ENCODE measurements at regions not wholly inside any gene's neighbourhood (a gene's known extent, or its start where the extent isn't known, plus 50 kb on each side); places are given as distances from the start of the nearest gene placed in this dataset.

- TF ChIP-seq POLR2A (IDR thresholded peaks at IDR 0.05; ENCODE audit: low read depth, low read length): no peak
- FAIRE-seq: no peak
- DNase-seq (ENCODE audit: insufficient read length, low spot score): peak; percentile 6
Measured at GRCh38 chr5:99141534-99142128, 212.8 kb upstream of the CHD1 start.

GRCh38 chr5:99138911-99139310, 210.1 kb upstream of the CHD1 start:
- TF ChIP-seq POLR2A (IDR thresholded peaks at IDR 0.05; ENCODE audit: low read depth, low read length): no peak
- FAIRE-seq (no peak), DNase-seq (ENCODE audit: insufficient read length, low spot score) (no peak)

DNA sequence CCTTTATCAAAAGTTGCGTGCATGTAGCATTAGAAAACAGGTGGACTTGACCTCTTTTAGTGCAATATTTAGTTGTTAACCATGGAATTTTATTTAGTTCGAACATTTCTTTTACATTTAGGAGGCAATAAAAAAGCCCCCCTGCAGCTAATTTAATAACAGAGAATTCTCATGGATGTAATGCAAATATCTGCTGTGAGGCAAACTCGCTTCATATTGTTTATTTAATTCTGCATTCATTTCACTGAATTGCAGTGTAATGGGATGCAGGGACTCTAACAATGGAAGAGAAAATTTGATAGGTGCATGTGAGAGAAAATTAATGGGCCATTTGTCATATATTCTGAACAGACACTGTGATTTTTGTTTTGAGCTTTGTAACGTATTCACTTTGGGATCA, 205.1 kb upstream of the CHD1 start:
- DNase-seq (ENCODE audit: insufficient read length, low spot score) (no peak), FAIRE-seq (no peak)
- TF ChIP-seq POLR2A (IDR thresholded peaks at IDR 0.05; ENCODE audit: low read depth, low read length): no peak

DNA sequence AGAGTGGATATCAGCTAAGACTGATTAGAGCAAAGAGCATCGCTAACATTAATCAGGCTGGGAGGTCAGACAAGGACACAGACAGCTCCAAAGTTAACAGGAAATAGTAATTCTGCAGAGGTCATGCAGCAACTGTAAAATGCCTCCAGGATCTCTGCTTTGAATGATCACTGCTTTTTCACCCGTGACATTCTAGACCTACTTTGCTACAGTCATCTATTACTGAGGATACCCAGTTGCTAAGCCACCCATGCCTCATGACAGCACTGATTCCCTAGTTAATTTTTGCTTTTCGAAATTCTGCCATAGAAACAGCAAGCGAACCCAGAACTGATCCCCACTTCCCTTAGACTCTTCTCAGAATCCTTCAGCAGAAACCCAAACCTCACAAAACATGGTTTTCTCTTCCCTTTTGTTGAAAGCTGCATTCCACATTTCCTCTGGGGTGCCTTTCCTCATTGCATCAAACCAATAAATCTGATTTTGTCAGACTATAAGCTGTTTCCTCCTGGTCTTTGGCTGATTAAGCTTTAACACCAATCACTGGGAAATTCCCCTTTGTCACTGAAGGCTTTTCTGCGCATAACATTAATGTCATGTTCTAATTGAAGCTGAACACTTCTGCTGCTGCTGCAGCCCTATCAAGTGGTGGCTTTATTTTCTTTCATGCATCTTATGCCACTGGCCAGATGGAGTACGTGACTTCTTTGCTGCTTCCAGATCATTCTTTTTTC, 201.1 kb upstream of the CHD1 start:
- TF ChIP-seq POLR2A (IDR thresholded peaks at IDR 0.05; ENCODE audit: low read depth, low read length): no peak

DNA sequence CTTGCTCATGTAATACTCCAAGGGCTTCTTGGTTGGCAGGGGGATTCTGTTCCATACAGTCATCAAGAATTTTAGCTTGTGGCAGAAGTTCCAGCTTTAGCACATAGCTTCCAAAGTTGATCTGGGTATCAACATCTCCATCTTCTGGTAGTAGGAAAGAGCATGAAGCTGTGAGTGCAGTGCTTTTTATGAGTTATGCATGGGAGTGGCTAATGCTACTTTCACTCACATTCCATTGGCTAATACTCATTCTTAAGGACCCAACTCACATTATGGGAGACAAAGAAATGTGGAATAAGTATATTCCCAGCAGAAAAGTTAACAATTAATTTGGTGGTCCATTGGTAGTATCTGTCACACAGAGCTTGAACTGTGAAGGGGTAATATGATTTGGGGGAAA, 194.2 kb upstream of the CHD1 start:
- no peak for DNase-seq (ENCODE audit: insufficient read length, low spot score)
- no peak for FAIRE-seq
- no peak for TF ChIP-seq POLR2A (IDR thresholded peaks at IDR 0.05; ENCODE audit: low read depth, low read length)

More for the DNA sequence above, 201.1 kb upstream of the CHD1 start:
- FAIRE-seq (no peak), DNase-seq (ENCODE audit: insufficient read length, low spot score) (no peak)

DNA sequence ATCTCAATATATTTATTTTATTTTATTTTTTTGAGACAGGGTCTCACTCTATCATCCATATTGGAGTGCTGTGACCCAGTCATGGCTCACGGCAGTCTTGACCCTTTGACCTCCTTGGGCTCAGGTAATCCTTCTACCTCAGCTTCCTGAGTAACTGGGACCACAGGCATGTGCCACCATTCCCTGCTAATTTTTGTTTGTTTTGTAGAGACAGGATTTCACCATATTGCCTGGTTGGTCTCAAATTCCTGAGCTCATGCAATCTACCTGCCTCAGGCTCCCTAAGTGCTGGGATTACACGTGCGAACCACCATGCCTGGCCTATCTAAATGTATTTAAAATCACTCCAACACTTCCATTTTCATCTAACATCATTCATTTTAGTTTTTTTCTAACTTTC, 190.5 kb upstream of the CHD1 start:
- FAIRE-seq: no peak
- TF ChIP-seq POLR2A (IDR thresholded peaks at IDR 0.05; ENCODE audit: low read depth, low read length): no peak
- no peak for DNase-seq (ENCODE audit: insufficient read length, low spot score)

DNA sequence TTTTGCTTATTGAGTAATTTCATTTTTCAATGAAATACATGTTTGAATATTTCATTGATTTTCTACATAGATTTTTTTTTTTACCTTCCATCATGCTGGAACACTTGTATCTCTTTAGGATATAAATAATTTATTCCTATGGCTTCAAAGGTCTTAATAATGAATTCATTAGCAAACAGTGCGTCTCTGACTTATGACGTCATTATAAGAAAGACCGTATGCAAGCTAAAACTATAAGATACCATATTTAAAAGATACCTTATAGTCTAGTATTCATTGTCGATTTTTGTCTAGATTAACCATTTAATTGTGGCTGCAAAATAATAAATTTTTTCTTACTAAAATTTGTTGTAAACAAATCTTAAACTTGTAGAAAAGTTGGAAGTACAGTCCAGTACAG, 187.7 kb upstream of the CHD1 start:
- no peak for DNase-seq (ENCODE audit: insufficient read length, low spot score)
- FAIRE-seq: no peak
- TF ChIP-seq POLR2A (IDR thresholded peaks at IDR 0.05; ENCODE audit: low read depth, low read length): no peak

- no peak for DNase-seq (ENCODE audit: insufficient read length, low spot score)
- FAIRE-seq: peak; percentile 6
- no peak for TF ChIP-seq POLR2A (IDR thresholded peaks at IDR 0.05; ENCODE audit: low read depth, low read length)
Measured at GRCh38 chr5:99109894-99110293, 181.1 kb upstream of the CHD1 start.

GRCh38 chr5:99105216-99105615, 176.4 kb upstream of the CHD1 start:
- DNase-seq (ENCODE audit: insufficient read length, low spot score) (no peak), FAIRE-seq (no peak)
- no peak for TF ChIP-seq POLR2A (IDR thresholded peaks at IDR 0.05; ENCODE audit: low read depth, low read length)

DNA sequence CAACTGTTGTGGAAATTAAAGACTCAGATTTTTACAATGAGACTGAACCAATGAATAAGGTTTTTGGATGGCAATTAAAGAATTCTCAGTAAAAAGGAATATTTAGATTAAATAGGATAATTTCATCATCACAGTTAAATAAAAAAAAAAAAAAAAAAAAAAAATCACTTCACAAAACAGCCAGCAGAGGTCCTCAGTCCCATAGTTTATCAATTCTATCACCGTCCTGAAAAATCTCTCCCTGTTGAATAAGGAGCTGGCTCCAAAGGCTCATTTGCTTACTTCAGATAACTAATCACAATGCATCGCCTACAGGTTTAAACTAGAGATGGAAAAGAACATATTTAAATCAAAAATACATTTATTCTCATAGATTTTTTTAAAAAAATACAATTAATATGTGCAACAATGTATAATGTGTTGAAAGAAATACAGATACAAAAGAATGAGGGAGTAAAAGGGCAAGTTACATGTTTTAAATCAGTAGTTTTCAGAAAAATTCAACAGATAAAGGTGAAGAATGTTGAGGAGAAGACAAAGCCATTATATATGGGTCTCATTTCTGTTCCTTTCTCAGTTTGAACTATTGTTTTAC, 175.8 kb upstream of the CHD1 start:
- DNase-seq (ENCODE audit: insufficient read length, low spot score) (no peak), FAIRE-seq (no peak)
- no peak for TF ChIP-seq POLR2A (IDR thresholded peaks at IDR 0.05; ENCODE audit: low read depth, low read length)

DNA sequence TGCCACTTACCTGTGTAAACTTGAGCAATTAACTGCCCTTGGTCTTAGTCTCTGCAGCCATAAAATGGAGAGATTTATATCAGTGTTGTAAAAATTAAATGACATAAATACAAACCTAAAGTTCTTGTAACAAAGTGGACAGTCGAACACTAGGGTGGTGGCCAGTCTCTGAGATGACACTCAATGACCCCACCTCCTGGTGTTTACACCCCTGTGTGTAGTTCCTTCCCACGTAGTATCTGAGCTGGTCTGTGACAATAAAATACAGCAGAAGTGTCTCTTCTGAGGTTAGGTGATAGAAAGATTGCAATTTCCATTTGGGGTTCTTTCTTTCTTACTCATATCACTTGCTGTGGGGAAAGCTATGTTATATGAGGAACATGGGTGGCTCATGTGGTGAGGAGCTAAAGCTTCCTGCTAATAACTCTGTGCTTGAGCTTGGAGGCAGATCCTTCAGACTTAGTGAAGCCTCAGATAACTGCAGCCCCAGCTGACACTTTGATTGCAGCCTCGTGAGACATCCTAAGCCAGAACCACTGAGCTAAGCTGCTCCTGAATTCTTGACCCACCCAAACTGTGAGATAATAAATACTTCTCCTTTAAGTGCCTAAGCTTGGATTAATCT, 173.4 kb upstream of the CHD1 start:
- DNase-seq (ENCODE audit: insufficient read length, low spot score) (no peak), FAIRE-seq (no peak)

GRCh38 chr5:99099691-99100090, 170.9 kb upstream of the CHD1 start:
- DNase-seq (ENCODE audit: insufficient read length, low spot score) (no peak), FAIRE-seq (no peak)
- TF ChIP-seq POLR2A (IDR thresholded peaks at IDR 0.05; ENCODE audit: low read depth, low read length): no peak

More for the DNA sequence above, 173.4 kb upstream of the CHD1 start:
- no peak for TF ChIP-seq POLR2A (IDR thresholded peaks at IDR 0.05; ENCODE audit: low read depth, low read length)

DNA sequence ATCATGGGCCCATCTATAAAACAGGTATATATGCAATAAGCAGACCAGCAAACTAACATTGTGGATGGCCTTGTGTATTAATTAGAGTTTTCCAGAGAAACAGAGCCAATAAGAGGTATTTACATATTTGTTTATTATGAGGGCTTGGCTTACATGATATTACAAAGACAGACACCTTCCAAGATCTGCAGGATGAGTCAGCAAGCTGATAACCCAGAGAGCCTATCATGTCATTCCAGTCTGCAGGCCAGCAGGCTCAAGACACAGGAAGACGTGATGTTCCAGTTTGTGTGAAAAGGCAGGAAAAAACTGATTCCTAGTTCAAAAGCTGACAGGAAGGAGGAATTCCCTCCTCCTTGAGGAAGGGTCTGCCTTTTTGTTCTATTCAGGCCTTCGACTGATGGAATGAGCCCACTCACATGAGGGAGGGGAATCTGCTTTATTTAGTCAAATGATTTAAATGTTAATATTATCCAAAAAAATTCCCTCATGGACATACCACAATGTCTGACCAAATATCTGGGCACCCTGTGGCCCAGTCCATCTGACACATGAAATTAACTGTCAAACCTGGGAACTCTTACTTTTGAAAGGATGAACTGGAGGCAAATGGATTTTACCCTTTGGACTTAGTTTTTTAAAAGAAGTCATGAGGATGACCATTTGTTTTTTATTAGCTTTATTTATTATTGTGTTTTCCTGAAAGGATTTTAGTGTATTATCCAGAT, 161.2 kb upstream of the CHD1 start:
- DNase-seq (ENCODE audit: insufficient read length, low spot score) (no peak), FAIRE-seq (no peak)
- no peak for TF ChIP-seq POLR2A (IDR thresholded peaks at IDR 0.05; ENCODE audit: low read depth, low read length)

DNA sequence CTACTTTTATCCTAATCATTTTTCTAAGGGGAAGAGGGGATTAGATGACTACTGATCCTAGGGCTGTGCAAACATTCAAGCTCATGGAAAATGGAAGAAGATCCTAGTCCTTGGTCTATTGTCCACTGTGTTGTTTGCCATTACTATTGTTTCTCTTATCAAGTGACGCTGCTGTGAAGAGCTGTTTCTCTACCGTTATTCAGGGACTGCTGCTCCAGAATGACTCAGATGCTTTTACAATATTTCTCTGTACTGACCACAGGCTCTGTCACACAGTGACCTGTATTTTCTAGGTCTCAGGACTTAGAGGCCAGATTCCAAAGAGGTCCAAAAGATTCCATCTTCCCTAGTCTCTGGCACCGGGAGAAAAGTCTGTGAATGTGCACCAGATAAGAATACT, 159.5 kb upstream of the CHD1 start:
- peak; percentile 93 for FAIRE-seq
- DNase-seq (ENCODE audit: insufficient read length, low spot score): peak; percentile 7
- TF ChIP-seq POLR2A (IDR thresholded peaks at IDR 0.05; ENCODE audit: low read depth, low read length): no peak

All from H54 (cell line).